ENCODE measurements at regions not wholly inside any gene's neighbourhood (a gene's known extent, or its start where the extent isn't known, plus 50 kb on each side); places are given as distances from the start of the nearest gene placed in this dataset.
"Not testable (repeated sequence)": the region's sequence is repeated elsewhere in the genome, so short reads cannot be mapped to it uniquely, and the experiment has no call there.

DNA sequence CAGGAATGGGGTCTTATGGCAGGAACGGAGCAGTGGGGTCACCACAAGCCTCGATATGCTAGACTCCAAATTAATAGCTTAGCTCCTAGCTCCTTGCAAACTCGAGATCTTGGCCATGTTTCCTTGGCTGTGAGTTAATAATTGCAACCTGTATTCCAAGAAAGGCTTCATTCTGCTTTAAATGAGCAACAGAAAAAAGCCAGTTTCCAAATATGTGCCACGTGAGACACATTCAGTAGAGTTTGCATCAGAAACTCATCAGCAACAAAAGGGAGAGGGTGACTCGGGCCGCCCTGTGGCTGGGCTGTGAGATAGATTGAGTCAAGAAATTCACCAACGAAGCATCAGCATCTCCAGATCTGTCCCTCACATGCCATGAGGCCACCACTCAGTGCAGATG, 112.0 kb downstream of the NPTX2 start:
- DNase-seq = no peak

DNA sequence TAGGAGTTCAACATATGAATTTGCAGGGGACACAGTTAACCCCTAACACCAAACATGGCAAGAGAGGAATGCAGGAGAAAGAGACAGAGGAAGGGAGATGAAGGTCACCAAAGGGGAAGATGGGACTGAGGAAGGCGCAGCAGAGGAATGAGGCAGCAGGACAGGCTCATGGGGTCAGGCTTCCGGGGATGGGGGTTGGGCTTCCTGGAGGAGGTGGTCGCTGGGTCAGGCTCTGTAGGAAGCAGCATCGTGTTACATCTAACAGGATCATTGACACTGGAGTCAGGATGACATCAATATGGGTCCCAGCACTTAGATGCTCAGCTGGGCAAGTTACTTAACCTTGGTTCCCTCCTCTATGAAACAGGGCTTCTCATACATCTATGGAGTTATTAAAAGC, 113.2 kb downstream of the NPTX2 start:
- DNase-seq = no peak

DNA sequence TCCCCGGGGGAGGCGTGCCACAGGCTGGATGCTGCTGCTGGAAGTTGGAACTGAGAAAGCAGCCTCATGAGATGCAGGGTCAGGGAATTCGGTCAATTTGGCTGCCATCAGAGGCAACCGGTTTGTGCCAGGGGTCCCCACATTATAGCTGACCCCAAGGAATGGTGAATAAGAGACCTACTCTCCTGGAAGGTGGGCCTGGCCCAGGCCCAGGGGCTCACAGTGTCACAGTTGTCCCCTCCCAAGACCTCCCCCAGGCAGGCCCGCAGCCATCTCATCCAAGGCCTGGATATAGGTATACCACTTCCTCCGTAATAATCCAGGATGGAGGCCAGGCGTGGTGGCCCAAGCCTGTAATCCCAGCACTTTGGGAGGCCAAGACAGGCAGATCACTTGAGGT, 114.6 kb downstream of the NPTX2 start:
- no peak for DNase-seq

DNA sequence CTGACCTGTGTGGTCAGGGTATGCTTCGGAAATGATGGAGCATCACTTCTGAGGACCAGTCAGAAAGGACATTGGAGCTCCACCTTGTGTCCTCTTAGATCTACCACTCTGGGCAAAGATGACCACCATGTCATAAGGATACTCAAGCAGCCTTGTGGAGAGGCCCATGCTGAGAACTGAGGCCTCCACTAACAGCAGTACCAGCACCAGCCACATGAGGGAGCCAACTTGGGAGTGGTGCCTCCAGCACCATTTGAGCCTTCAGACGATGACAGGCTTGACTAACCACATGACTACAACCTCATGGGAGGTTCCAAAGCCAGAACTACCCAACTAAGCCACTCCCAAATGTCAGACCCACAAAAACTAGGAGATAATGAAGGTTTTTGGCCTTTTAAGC, 116.0 kb downstream of the NPTX2 start:
- peak in 1 of 6 experiments; percentile 5 for DNase-seq

DNA sequence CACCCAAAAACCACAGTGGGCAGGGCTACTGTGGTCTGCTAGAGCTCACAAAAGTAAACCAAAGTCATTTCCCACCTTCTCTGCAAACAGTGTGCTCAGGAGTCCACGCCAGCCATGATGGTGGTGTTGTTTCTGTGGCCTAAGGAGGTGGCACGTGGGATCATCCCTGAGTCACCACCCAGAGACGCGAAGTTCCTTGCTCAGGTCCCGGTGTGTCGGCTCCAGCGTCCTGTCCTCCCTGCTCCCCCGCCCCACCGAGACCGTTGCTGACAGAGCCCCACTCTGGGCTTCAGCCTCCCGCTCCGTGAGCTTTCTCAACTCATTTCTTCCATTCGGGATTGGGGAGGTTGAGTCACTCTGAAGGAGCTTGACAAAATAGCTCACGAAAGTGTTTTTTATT, 118.7 kb downstream of the NPTX2 start:
- no peak for DNase-seq

DNA sequence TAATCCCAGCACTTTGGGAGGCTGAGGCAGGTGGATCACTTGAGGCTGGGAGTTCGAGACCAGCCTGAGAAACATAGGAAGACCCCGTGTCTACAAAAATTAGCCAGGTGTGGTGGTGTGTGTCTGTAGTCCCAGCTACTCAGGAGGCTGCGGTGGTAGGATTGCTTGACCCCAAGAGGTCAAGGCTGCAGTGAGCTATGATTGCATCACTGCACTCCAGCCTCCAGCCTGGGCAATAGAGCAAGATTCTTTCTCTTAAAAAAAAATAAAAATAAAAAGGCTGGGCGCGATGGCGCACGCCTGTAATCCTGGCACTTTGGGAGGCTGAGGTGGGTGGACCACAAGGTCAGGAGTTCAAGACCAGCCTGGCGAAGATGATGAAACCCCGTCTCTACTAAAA, 119.4 kb downstream of the NPTX2 start:
- DNase-seq = not testable (repeated sequence)

DNA sequence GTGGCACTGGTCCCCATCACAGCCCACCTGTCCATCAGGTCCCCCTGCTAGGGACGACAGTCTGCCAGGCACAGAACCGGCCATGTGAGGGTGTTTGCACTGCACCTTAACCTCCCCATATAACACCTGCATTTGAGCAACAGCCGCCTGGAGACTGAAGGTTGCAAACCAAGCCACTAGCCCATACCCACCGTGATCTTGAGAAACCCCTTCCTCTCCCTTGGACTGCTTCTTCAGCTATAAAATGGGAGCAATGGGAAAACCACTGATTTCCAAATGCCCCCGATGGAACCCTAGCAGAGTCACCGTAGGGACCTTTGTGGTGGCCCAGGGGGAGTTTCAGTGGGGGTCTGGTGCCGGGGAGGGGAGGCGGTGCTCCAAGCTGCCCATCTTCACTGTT, 120.1 kb downstream of the NPTX2 start:
- DNase-seq = no peak

DNA sequence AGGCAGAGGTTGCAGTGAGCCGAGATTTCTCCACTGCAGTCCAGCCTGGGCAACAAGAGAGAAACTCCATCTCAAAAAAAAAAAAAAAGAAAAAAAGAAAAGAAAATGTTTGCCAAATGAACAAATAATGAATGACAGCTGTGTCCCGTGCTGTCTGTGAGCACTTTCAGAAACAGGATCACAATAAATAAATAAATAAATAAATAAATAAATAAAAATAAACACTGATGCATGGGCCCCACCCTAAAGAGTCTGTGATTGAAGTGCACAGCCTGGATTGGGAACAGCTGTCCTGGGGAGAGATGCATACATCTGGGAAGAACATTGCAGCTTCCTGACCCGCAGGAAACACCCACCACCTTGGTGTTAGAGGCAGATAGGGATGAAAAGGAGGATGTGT, 123.6 kb downstream of the NPTX2 start:
- DNase-seq = no peak

DNA sequence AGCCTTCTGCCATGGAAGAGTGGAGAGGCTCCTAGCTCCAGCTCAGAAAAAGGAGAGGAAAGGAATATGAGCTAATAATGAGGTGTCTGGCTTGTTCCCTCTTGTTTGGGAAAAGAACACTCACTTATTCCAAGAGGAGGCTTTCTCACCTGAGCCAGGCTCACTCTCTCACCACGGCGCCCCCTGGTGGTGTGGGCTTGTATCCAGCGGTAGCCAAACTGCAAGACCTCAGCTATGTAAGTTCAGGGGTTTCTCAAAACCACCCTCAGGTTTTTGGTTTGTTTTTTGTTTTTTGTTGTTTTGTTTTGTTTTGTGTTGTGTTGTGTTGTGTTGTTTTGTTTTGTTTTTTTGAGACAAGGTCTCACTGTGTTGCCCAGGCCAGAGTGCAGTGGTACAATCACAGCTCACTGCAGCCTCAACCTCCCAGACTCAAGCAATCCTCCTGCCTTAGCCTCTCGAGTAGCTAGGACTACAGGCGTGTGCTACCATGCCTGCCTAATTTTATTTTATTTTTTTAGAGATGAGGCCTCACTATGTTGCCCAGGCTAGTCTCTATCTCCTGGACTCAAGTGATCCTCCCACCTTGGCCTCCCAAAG, 124.0 kb downstream of the TMEM130 start:
- DNase-seq = peak; percentile 15 to 68 (median 52)

DNA sequence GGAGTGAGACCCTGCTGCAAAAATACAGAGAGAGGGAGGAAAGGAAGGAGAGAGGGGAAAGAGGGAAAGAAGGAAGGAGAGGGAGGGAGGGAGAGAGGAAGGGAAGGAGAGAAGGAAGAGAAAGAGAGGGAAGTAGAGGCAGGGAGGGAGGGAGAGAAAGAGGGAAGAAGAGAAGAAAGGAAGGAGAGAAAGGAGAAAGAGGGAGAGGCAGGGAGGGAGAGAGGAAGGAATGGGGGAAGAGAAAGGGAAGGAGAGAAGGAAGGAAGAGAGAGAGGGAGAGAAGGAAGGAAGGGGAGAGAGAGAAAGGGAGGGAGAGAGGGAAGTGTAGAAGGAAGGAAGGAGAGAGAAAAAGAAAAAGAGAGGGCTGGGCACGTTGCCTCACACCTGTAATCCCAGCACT, 121.7 kb downstream of the TMEM130 start:
- no peak for DNase-seq

DNA sequence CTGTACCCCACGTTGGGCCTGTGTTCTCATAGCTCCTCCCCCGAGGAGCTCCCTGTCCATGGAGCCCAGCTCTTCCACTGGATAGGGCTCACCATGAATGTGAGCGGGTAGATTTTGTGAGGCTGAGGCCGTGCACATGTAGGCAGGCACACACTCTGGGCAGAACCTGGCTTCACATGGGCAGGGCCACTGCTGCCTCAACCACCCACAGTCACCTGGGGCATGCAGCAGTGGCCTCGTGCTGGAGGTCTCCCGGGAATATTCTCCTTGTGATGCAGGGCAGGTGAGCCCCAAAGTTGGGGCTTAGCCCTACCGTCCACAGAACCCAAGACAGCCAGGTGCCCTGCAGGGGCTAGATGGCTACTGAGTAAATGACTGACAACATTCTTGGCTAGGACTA, 116.6 kb downstream of the TMEM130 start:
- DNase-seq = no peak

DNA sequence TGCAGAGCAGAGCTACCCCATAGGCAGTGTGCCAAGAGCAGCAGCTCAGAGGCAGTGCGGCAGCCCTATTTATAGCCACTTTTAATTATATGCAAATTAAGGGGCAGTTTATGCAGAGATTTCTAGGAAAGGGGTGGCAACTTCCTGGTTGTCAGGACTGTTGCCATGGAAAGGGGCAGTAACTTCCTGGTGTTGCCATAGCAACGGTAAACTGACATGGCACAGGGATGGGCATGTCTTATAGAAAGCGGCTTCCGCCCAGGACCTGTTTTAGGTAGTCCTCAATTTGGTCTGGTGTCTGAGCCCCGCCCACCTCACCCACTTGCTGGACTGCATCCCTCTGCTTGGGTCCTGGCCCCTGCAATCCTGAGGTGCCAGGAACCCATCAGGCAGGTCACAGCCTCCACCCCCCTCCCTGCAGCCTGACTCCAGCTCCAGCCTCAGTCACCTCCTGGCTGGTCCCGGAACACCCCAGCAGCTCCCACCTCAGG, 115.8 kb downstream of the TMEM130 start:
- no peak for DNase-seq

DNA sequence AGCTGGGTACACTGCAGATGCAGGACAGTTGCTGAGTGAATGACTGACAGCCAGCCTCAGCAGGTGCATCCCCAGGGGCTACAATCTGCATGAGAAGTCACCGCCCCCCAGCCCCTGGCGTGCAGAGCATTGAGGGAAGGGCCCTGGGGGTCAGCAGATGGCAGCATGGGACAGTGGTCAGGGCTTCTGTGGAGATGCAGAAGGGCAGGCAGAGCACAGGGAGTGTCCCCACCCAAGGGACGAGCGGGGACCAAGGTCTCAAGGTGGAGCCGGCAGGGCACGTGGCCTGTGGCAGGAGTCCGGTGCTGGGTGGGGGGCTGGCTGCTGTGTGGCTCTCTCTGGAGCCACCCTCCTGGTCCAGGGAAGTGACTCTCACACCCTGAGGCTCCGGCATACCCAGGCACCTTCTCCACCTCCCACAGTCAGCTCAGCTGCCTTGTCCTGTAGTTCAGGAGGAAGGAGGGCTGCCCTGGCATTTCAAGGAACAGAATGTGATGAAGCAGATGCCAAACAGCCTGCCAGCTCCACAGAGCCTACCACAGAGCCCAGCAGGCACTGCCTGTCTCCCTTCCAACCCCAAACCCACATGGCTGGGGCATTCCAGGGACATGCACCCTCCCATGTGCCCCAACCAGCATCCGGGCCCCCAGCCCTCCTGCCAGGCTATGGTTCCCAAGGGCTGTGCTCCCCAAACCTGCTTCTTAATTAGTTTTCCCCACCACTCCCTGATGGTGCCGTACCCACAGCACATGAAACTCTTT, 114.5 kb downstream of the TMEM130 start:
- DNase-seq = no peak

DNA sequence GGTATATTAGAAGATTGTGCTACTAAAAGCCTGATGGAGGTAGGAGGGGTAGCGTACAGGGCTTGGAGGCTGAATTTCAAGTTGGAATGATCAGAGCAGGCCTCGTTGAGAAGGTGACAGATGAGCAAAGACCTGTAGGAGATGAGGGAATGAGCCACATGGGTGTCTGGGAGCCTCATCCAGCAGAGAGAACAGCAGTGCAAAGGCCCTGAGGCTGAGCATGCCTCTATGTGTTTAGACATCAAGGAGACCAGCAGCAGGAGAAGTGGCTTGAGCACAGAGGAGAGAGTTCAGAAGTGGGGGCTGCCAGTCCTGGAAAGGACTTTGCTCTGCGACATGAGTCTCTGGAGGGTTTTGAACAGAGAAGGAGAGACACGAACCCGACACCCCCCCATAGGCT, 111.7 kb downstream of the TMEM130 start:
- no peak for DNase-seq

DNA sequence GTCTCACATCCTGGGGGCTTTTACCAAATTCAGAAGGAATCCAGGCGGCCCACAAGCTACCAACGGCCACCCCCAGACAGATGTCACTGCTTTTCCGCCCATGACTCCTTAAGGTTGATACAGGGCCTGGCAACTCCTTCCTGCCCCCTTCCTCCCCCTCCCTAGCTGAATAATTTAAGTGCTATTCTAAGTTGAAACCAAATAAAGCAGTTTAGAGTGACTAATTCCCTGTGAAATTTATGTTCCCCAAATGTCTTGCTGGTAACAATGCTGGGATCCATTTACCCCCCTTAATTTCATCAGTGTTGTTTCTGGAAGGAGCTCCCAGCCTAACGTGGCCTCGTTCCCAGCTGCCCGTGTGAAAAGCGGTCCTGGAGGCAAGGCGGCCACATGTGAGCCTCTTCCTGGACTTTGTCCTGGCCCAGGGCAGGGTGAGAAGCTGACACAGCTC, 109.6 kb downstream of the TMEM130 start:
- DNase-seq = no peak

DNA sequence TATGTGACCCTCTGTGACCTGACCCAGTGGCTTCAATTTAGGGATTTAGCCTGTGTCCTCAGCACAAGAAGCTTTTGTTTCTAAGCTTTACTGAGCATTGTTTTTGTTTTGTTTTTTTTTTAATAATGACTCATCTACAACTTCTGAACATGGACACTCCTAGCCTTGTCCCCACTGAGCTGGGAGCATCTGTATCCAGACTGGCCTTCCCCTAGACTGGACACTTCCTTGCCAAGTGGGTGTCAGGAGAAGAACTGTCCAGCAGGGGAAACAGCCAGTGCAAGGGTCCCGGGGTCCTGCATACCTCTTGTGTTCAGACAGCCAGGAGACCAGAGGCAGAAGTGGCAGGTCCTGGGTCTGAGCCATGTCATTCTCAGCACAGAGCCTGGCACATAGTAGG, 108.6 kb downstream of the TMEM130 start:
- DNase-seq = no peak

DNA sequence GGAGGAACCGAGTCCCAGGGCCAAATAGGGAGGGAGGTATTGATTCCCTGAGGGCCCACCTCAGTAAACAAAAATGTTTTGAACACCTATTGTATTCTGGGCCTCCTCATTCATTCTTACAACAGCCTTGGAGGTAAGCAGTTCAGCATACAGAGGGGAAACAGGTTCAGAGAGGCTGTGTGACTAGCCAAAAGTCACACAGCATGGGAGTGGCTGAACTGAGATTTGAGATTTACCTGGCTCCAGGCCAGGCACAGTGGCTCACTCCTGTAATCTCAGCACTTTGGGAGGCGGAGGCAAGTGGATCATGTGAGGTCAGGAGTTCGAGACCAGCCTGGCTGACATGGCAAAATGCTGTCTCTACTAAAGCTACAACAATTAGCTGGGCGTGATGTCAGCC, 107.2 kb downstream of the TMEM130 start:
- no peak for DNase-seq

DNA sequence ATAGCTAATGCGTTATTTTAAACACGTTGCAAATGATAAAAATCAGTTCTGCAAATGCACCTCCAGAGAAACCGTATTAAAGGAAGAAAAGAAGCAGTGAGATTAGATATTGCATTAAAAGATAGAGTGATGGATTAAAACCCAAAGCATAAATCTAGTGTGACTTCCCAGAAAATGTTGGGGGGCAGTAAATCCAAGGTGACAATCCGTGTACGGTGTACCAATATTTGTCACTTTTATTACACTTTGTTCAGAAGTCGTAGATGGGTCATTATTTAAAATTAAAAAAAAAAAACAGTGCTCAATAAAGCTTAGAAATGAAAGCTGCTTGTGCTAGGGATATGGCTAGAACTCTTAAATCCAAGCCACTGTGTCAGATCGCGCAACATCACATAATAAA, 106.4 kb downstream of the TMEM130 start:
- no peak for DNase-seq

DNA sequence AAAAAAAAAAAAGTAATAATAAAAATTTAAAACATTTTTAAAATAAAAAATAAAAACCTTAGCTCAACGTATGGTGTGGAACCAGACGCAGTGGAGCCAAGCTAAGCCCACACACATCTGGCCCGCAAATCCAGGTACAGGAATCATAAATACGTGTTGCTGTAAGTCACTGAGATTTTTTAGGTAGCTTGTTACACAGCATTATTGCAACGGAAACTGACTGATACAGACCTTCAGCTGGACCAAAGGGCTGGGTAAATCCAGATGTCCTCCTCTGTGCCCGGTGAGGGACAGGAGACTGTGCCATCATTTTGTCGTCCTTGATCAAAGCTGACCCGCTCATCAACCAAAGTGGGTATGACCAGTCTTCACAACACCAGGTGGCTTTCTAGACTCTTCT, 104.9 kb downstream of the TMEM130 start:
- no peak for DNase-seq

DNA sequence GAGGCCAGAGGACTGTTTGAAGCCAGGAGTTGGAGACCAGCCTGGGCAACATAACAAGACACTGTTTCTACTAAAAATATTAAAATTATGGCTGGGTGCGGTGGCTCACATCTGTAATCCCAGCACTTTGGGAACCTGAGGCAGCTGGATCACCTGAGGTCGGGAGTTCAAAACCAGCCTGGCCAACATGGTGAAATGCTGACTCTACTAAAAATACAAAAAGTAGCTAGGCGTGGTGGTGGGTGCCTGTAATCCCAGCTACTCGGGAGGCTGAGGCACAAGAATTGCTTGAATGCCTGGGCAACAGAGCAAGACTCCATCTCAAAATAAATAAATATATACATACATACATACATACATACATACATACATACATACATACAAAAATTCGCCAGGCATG, 99.7 kb downstream of the TMEM130 start:
- DNase-seq = not testable (repeated sequence)

DNA sequence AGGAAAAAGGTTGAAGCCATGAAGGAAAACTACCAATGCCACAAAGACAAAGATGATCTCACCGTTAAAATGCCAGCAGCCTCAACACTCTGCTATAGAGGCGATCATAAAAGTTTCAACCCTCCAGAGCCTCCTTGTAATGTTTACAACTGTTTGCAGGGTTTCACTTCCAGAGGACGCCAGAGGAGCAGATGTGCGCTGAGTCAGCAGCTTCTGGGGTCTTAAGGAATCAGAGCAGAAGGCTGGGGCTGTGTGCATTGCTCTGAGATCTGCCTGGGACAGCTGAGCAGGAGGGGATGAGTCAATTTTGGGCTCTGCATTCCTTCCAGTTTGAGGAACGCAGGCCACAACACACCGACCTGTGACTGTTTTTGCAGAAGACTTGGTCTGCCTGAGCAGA, 98.3 kb downstream of the TMEM130 start:
- no peak for DNase-seq

DNA sequence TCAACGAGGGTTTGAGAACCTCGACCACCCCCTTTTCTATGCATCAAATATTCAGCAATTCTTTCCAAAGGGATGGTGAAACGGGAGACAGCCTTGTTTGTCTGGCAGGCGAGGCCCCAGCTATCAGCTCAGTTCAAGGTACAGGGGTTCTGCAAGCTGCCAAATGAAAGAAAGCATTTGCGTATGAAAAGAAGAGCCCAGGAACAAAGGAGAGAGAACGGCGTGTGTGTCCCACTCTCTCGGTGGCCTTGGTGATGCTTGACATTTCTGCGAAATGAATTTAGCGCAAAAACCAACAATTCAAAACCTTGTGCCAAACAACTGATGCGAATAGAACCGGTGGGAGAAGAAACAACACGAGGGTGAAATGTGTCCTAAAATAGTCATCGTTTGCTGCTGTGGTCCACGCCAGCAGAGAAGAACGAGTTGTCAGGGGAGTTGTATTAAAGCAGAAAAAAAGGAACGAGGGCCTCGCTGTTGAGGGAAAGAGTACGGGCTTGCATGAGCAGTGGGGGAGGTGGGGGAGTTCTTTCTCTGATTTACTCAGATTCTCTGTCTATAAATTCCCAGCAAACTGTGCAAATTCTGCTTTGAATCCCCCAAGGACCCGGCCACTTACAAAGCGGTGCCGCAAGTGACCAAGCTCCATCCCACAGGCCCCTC, 97.7 kb downstream of the TMEM130 start:
- DNase-seq = no peak

DNA sequence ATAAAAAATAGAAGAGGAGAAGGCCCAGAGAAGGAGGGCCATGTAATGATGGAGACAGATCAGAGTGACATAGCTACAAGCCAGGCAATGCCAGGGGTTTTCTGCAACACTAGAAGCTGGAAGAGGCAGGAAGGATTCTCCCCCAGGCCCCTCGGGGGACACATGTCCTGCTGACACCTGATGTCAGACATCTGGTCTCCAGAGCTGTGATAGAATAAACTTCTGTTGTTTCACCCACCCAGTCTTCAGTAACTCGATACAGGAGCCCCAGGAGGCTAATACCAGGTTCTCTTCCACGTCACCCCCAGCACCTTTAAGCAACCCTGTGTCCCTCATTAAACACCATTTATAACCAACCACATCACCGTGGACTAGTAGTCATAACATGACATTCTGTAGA, 94.9 kb downstream of the TMEM130 start:
- no peak for DNase-seq

DNA sequence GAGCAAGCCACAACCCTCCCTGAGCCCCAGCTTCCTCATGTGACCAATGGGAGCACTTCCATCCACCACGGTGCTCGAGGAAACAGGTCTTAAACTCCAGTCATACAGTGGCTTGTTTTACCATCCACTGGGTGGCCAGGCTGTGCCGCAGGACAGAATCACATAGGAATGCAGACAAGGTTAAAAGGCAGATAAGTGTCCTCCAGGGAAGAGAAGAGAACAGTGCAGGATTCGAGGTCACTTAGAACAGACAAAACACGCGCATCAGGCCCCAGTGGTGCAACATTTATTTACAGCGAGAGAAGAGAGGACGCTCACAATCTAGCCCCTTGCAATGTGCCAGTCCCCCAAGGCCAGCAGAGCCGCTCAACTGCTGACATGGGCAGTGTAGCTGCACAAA, 92.8 kb downstream of the TMEM130 start:
- no peak for DNase-seq
